H7 (cell line): ENCODE measurements at regions not wholly inside any gene's neighbourhood (a gene's known extent, or its start where the extent isn't known, plus 50 kb on each side); places are given as distances from the start of the nearest gene placed in this dataset.

Experiments used
- DNase-seq: peaks from one replicate; pipeline ENCODE4 v3.0.0; 2012
- H3K27me3 ChIP-seq: 2 replicates; pipeline ENCODE4 v1.6.0; 2011; ENCODE audit warnings: mild to moderate bottlenecking, low read length; ENCODE audit not compliant: control insufficient read depth, insufficient read depth
- H3K36me3 ChIP-seq: replicated peaks from 2 replicates; pipeline ENCODE4 v1.5.1; 2011; ENCODE audit warnings: low read length; ENCODE audit not compliant: control insufficient read depth, insufficient read depth
- H3K4me3 ChIP-seq: 2 replicates; pipeline ENCODE4 v1.5.1; 2011; ENCODE audit warnings: low read depth, mild to moderate bottlenecking, control low read depth, low read length, moderate library complexity; ENCODE audit not compliant: insufficient read depth

DNA sequence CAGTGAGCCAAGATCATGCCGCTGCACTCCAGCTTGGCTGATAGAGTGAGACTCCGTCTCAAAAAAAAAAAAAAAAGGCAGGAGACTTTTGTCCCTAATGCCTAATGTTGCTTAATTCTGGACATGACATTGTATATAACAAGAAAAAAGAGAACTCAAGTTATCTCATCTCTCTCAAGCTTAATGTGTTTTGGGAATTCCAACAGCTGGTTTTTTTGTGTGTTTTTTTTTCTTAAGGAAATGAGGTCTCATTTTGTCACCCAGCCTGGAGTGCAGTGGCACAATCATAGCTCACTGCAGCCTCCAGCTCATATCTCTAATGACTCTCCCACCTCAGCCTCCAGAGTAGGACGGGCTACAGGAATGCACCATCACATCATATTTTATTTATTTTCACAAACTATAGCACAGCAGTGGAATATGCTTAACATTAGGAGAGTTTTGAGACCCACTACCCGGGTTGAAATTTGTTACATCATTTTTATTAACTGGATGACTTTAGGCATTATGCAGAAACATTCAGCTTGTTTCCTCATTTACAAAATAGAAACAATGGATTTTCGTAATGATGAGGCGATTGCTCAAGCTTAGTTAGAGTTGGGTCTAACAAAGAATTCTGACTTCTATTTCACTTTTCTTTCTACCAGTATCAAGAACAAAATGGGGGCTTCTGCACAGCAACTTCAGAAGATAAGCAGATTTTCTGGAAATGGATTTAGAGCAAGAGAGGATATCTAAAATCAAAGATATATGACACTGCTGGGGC is 104.1 kb upstream of the BTN3A2 start:
- no peaks in the 10 kb centered on the region for H3K27me3 ChIP-seq
- H3K4me3 ChIP-seq: no peak overlapping the region
- DNase-seq: no peak
- no peaks in the 10 kb centered on the region for H3K36me3 ChIP-seq

DNA sequence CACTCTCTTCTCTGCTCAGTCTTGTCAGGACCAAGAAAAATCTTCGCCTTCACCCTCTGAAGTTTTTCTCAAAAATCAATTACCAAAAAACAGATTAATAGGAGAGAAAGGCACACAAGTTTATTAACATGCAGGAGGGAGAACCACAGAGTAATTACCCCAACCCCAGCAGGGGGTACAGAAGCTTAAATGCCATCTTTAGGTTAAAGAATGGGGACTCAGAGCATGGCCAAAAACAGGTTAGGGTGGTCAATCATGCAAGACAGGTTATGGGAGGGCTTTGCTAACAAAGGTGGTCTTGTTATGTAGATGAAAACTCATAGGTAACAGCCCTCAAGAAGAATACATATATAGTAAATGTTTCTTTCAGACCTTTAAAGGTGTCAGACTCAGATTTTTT is 100.5 kb upstream of the BTN3A2 start:
- H3K36me3 ChIP-seq: no peaks in the 10 kb centered on the region
- no peak for DNase-seq

DNA sequence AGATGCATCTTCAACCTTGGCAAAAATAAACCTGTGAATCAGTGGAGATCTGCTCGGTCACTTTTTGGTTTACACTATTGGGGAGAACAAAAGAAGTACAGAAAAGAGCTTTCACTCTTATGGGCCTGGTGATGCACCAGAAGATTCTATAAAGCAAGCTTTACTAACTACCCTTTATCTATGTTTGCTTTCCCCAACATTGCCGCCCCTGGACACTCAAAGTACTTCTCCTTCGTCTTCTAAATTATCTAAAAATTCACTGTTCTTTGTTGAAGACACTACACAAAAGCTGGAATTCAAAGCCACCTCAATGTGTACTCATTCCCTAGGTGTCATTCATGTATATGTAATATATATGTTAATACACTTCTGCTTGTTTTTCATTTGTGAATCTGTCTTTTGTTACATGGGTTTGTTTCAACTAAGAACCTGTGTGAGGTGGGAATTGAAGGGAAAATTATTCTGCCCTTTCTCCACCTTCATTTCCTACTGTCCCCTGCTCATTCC is 97.9 kb upstream of the BTN3A2 start:
- DNase-seq: no peak
- no peak overlapping the region for H3K4me3 ChIP-seq

More for the DNA sequence above, 100.5 kb upstream of the BTN3A2 start:
- Histone ChIP-seq H3K4me3 (no peak overlapping the region), H3K27me3 (no peaks in the 10 kb centered on the region)

DNA sequence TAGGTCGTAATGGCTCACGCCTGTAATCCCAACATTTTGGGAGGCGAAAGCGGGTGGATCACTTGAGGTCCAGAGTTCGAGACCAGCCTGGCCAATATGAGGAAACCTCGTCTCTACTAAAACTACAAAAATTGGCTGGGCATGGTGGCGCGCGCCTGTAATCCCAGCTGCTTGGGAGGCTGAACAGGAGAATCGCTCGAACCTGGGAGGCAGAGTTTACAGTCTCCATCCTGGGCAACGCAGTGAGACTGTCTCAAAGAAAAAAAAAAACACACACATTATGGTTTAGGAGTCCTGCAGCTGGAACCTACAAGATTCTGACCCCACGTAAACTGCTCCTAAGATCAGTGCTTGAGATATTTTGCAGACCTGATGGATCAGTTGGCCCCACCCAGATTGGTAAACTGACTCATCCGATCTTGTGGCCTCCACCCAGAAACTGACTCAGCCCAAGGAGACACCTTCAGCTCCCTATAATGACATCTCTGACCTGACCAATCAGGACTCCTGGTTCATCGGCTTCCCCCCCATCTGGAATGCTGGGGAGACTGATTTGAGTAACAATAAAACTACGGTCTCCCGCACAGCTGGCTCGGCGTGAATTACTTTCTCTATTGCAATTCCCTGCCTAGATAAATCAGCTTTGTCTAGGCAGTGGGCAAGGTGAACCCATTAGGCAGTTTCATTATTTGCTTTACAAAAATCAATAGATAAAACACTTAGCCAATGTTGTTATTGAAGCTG is 96.2 kb upstream of the BTN3A2 start:
- Histone ChIP-seq H3K4me3 (peak overlapping the region; percentile 92; the same call in 1 of the 2 replicates), H3K36me3 (no peaks in the 10 kb centered on the region), H3K27me3 (no peaks in the 10 kb centered on the region)
- DNase-seq: peak; percentile 66

More for the DNA sequence above, 97.9 kb upstream of the BTN3A2 start:
- Histone ChIP-seq H3K27me3 (no peaks in the 10 kb centered on the region), H3K36me3 (no peaks in the 10 kb centered on the region)

DNA sequence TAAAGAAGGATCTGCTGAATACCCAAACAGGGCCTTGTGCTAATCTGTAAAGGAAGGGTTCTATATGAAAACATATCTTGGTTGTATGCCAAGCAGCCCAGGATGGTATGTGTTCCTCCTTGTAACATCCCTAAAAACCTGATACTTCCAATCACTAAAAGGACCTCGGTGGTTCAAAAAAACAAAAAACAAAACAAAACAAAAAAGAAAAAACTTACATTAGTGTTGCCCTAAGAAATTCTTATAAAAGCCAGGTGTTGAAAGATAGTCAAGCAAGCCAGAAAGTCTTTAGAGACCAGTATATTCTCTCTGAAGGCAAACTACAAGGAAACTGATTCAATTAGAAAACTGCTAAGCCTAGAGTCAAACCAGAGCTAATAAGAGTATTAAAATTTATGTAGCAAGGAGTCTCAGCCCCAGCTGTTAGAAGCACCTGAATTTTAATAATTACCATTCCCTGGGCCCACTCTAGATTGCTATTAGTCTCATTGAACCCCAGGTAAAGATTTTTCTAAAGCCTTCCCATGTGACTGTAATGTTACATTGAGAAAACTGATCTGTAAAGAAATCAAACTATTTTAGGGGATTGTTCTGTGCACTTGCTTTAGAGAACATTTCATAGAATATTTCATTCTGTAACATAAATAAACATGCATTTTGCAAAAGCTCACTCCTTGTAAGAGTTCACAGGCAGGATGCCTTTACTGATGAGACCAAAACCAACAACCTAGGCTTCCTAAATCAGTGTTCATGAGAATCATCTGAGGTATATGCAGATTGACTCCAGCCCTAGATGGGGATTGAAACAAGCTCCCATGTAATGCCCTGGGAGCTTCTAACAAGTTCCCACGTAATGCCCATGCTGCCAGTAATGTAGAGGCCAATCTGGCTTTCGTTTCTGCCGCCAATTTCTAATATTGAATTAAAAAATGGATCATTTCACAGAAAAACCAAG is 95.2 kb upstream of the BTN3A2 start:
- H3K4me3 ChIP-seq: peak overlapping the region; percentile 92
- no peak for DNase-seq
- no peaks in the 10 kb centered on the region for H3K36me3 ChIP-seq
- no peaks in the 10 kb centered on the region for H3K27me3 ChIP-seq

DNA sequence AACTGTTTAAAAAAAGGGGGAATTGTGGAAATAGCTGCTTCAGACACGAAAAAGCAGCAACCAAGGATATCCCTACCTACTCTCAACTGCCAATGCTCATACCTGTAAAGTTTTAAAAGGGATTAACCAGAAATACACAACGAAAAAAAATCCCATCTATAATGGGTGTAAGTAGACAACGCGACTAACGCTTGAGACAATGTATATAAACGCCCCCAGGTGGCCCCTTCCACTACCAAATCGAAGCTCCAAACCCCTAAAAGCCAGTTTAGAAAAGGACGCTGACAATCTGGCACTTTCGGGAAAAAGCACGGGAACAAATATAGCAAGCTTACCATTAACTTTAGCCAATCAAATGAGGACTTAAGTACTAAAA is 94.5 kb upstream of the BTN3A2 start:
- H3K4me3 ChIP-seq: peak overlapping the region; percentile 92
- no peaks in the 10 kb centered on the region for H3K36me3 ChIP-seq
- no peak for DNase-seq
- H3K27me3 ChIP-seq: no peaks in the 10 kb centered on the region

DNA sequence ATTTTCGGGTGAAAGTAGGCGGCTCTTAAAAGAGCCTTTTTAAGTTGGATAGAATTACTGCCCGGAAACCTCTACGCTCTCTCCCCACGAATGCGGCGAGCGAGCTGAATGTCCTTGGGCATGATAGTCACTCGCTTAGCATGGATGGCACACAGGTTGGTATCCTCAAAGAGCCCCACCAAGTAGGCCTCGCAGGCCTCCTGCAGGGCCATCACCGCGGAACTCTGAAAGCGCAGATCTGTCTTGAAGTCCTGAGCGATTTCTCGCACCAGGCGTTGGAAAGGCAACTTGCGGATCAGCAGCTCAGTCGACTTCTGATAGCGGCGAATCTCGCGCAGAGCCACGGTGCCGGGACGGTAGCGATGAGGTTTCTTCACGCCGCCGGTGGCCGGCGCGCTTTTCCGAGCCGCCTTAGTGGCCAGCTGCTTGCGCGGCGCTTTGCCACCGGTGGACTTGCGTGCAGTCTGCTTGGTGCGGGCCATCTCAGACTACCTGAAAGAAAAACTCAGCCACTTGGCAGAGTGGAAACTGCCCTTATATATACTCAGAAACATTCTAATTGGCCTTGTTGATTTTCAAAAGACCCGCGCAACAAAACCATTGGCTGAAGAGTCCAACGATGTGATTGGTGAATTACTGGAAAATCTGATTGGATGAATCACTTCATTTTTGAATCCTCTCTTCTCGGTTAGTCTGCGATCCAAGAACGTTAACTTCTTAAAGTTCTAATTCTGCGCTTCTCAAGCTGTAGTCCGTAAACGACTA is 93.9 kb upstream of the BTN3A2 start:
- peak; percentile 89 for DNase-seq
- Histone ChIP-seq H3K36me3 (no peaks in the 10 kb centered on the region), H3K27me3 (no peaks in the 10 kb centered on the region), H3K4me3 (peak overlapping the region; percentile 92)

DNA sequence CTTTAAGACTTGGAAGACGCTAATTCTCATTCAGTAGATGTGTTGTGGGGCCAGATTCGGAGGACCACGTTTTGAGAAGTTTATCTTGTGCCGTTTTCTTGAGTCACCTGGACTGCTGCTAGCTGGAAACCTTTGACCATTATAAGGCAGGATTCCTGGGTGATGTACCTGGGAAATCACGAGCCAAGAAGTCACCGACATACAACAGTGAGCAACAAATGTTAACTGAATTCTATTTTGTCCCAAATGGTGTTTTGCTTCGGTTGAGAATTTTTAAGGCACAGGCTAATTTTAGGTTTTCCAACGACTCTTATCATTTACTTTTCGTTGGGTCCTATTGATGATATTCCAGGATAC is 93.4 kb upstream of the BTN3A2 start:
- Histone ChIP-seq H3K27me3 (no peaks in the 10 kb centered on the region), H3K4me3 (peak overlapping the region; percentile 92), H3K36me3 (no peaks in the 10 kb centered on the region)
- no peak for DNase-seq

DNA sequence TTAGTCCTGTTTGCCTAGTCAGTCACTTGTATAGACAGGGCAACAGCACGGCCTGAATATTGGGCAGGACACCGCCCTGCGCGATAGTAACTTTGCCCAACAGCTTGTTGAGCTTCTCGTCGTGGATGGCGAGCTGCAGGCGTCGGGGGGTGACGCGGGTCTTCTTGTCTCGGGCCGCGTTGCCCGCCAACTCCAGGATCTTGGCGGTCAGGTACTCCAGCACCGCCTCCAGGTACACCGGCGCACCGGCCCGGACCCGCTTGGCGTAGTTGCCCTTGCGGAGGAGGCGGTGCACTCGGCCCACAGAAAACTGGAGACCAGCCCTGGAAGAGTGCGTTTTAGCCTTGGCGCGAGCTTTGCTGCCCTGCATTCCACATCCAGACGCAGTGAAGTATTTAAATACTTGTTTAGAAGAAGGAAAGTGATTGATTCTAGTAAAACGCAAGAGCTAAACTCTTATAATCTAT is 92.8 kb upstream of the BTN3A2 start:
- Histone ChIP-seq H3K4me3 (peak overlapping the region; percentile 92), H3K27me3 (no peaks in the 10 kb centered on the region)

DNA sequence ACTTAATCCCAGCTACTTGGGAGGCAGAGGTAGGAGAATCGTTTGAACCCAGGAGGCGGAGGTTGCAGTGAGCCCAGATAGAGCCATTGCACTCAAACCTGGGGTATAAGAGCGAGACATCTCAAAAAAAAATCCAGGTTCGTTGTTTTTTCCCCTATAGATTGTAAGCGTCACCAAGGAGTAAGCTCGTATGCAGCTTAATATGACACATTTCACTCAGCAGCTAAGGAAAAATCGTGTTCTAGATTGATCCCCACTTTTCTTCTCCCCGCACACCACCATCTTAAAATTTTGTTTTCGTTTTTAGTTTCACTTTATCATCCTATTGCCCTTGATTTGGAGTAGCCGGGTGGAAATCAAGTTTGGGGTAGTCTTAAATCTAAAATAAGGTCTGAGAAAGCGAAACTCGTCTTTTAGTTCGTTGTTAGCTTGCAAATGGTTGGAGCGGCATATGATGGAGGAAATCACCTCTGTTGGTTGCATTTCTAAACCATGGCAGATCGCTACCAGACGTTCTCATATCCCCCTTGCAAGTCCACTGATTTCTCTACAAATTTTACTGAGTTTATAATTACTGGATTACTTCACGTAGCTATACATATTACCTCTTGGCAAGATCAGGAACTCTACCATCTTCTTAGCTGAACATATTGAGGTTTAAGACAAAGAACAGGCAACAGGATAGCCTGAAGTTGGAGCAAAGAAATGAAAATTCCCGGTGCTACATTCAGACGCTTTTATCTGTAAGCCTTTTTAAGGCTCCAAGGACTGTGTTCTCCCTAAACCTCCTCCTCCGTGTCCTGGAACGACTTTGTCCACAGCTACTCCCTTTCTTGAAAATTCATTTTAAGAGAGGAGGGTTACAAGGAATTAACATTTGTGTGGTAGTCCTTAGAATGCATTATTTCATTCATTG is 91.1 kb upstream of the BTN3A2 start:
- Histone ChIP-seq H3K4me3 (peak overlapping the region; percentile 92), H3K36me3 (no peaks in the 10 kb centered on the region), H3K27me3 (no peaks in the 10 kb centered on the region)
- DNase-seq: no peak

More for the DNA sequence above, 92.8 kb upstream of the BTN3A2 start:
- no peaks in the 10 kb centered on the region for H3K36me3 ChIP-seq
- DNase-seq: peak; percentile 67

DNA sequence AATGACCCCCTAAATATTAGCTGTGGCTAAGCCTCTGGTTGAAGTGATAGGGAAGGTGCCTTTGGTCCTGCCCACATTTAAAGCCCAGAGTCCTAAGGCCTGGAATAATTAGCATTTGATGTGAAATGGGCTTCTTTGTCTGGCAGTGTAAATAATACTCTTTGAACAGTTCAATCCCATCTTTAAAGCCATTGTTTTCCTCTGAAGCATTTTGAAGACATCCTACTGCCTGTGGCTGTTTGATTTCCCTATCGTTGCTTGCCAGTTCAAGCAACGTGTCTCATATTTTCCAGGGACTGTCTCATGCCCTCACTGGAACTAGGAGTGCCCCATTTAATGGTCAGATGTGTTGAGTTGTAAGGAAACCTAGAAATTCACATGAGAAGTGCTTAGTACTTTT is 89.3 kb upstream of the BTN3A2 start:
- no peaks in the 10 kb centered on the region for H3K27me3 ChIP-seq
- H3K36me3 ChIP-seq: no peaks in the 10 kb centered on the region
- H3K4me3 ChIP-seq: no peak overlapping the region
- DNase-seq: no peak

DNA sequence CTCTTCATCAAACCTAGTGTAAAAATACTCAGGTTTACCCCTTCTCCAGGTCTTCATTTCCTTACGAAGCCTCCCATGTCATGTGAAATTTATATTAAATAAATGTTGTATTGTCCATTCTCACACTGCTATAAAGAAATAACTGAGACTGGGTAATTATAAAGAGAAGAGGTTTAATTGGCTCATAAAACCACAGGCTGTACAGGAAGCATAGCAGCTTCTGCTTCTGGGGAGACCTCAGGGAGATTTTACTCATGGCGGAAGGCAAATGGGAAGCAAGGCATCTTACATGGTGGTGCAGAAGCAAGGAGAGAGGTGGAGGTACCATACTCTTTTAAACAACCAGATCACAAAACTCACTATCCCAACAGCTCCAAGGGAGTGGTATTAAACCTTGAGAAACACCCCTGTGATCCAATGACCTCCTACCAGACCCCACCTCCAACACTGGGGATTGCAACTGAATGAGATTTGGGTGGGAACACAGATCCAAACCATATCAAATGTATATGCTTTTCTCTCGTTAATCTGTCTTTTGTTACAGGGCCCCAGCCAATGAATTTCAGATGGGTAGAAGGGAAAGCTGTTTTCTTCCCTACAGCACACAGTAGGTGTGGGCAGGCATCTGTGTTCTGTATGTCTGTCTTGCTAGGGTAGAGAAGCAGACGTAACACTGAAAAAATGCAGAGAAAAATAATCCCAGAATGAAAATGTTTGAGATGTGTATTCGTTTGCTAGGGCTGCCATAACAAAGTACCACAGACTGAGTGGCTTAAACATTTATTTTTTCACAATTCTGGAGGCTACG is 88.0 kb upstream of the BTN3A2 start:
- Histone ChIP-seq H3K36me3 (no peaks in the 10 kb centered on the region), H3K27me3 (no peaks in the 10 kb centered on the region), H3K4me3 (no peak overlapping the region)
- DNase-seq: no peak
